H1 (cell line): ENCODE measurements at regions not wholly inside any gene's neighbourhood (a gene's known extent, or its start where the extent isn't known, plus 50 kb on each side); places are given as distances from the start of the nearest gene placed in this dataset.

Experiments used
- CTCF ChIA-PET: fragments of 300-600 bp; sonication (Branson Sonifier 250); formaldehyde crosslinking; loops from one replicate; lab custom pipeline; 2021; ENCODE audit not compliant: partially characterized antibody; lab: Charles Lee
- POLR2A ChIA-PET: fragments of 300-600 bp; sonication (Branson Sonifier 250); formaldehyde crosslinking; loops from one replicate; lab custom pipeline; 2021; ENCODE audit warnings: inconsistent platforms; ENCODE audit not compliant: partially characterized antibody; lab: Charles Lee
- DNase-seq, 2 experiments: peaks; one replicate each; pipeline versions ENCODE4 v3.0.0 to v3.0.0-alpha.2; 2010 to 2022; ENCODE audit warnings: low spot score in 2 of 2, low read depth in 1 of 2, mixed read lengths in 1 of 2
- FAIRE-seq: peaks from 2 replicates; lab custom pipeline; 2011; peaks lifted over from hg19 to GRCh38; lab: Jason Lieb, UNC
- H2AFZ ChIP-seq: 2 replicates; pipeline ENCODE4 v1.8.1; 2012; ENCODE audit warnings: low read length, inconsistent platforms
- H2AK5ac ChIP-seq: 2 replicates; pipeline ENCODE4 v1.6.1; 2013; ENCODE audit warnings: low read depth, low read length
- H2BK120ac ChIP-seq: replicated peaks from 2 replicates; pipeline ENCODE3; 2013; ENCODE audit warnings: low read depth, low read length, inconsistent platforms
- H2BK12ac ChIP-seq: 2 replicates; pipeline ENCODE4 v1.6.1; 2013; ENCODE audit warnings: low read depth, low read length
- H2BK15ac ChIP-seq: 2 replicates; pipeline ENCODE4 v1.6.1; 2013; ENCODE audit warnings: low read length
- H2BK20ac ChIP-seq: 2 replicates; pipeline ENCODE4 v1.6.1; 2013; ENCODE audit warnings: low read length
- H2BK5ac ChIP-seq: 2 replicates; pipeline ENCODE4 v1.6.1; 2013; ENCODE audit warnings: low read depth, low read length
- H3K14ac ChIP-seq: 2 replicates; pipeline ENCODE4 v1.6.1; 2013; ENCODE audit warnings: inconsistent platforms; ENCODE audit not compliant: insufficient read length
- H3K18ac ChIP-seq: 2 replicates; pipeline ENCODE4 v1.6.1; 2013; ENCODE audit warnings: low read length; ENCODE audit errors: extremely low read depth
- H3K23ac ChIP-seq: 2 replicates; pipeline ENCODE4 v1.6.1; 2013; ENCODE audit warnings: inconsistent platforms; ENCODE audit not compliant: insufficient read length
- H3K23me2 ChIP-seq: 2 replicates; pipeline ENCODE4 v1.6.1; 2013; ENCODE audit warnings: low read depth, low read length
- H3K27ac ChIP-seq: 2 replicates; pipeline ENCODE4 v1.6.1; 2011; ENCODE audit warnings: low read depth, low read length, inconsistent platforms
- H3K27me3 ChIP-seq, 4 experiments: replicated peaks in 1 of 4; 1 replicate in 1 of 4; 2 replicates in 3 of 4; pipeline versions ENCODE4 v1.6.1 to v1.8.1; 2011 to 2013; ENCODE audit warnings: low read length in 3 of 4, mild to moderate bottlenecking in 3 of 4, inconsistent platforms in 2 of 4, mixed read lengths in 2 of 4, moderate library complexity in 1 of 4; ENCODE audit not compliant: control insufficient read depth in 3 of 4, insufficient read depth in 3 of 4; ENCODE audit errors: extremely low read depth in 1 of 4
- H3K36me3 ChIP-seq, 4 experiments: 2 replicates each; pipeline versions ENCODE4 v1.6.1 to v1.8.1; 2011 to 2013; ENCODE audit warnings: mild to moderate bottlenecking in 4 of 4, low read length in 3 of 4, moderate library complexity in 2 of 4, control low read depth in 1 of 4, inconsistent platforms in 1 of 4; ENCODE audit not compliant: insufficient read depth in 4 of 4, control insufficient read depth in 2 of 4
- H3K4ac ChIP-seq: replicated peaks from 2 replicates; pipeline ENCODE3; 2013; ENCODE audit warnings: low read length, low read depth, mixed read lengths, inconsistent platforms; ENCODE audit not compliant: insufficient read length
- H3K4me1 ChIP-seq, 4 experiments: replicated peaks in 1 of 4; 1 replicate in 1 of 4; 2 replicates in 3 of 4; pipeline versions ENCODE4 v1.6.1 to v1.8.1; 2011 to 2013; ENCODE audit warnings: low read length in 3 of 4, inconsistent platforms in 2 of 4, mixed read lengths in 1 of 4; ENCODE audit not compliant: insufficient read depth in 4 of 4, control insufficient read depth in 3 of 4
- H3K4me2 ChIP-seq, 2 experiments: 2 replicates each; pipeline versions ENCODE4 v1.6.1 to v1.8.1; 2011 to 2013; ENCODE audit warnings: low read depth in 2 of 2, low read length in 2 of 2, control low read depth in 1 of 2, inconsistent platforms in 1 of 2, mild to moderate bottlenecking in 1 of 2; ENCODE audit not compliant: insufficient read depth in 1 of 2
- H3K4me3 ChIP-seq, 4 experiments: fragments of 200-600, 300-600 bp in 1 of 4; sonication (generic), shearing (Covaris generic), sonication (Bioruptor Twin) in 1 of 4; 2 replicates each; pipeline versions ENCODE4 v1.5.1 to v1.8.1; 2011 to 2016; ENCODE audit warnings: low read length in 4 of 4, low read depth in 3 of 4, control low read depth in 2 of 4, inconsistent platforms in 2 of 4, mild to moderate bottlenecking in 2 of 4, mixed read lengths in 1 of 4, moderate library complexity in 1 of 4; ENCODE audit not compliant: insufficient read depth in 2 of 4; ENCODE audit errors: extremely low read depth in 1 of 4
- H3K56ac ChIP-seq: replicated peaks from 2 replicates; pipeline ENCODE3; 2013; ENCODE audit warnings: low read depth, mild to moderate bottlenecking, mixed read lengths, low read length, inconsistent platforms; ENCODE audit not compliant: insufficient read length
- H3K79me1 ChIP-seq: 2 replicates; pipeline ENCODE4 v1.6.1; 2013; ENCODE audit warnings: low read depth, low read length, control low read depth
- H3K79me2 ChIP-seq, 2 experiments: 2 replicates each; pipeline versions ENCODE4 v1.6.1 to v1.8.1; 2012 to 2013; ENCODE audit warnings: low read length in 2 of 2, mild to moderate bottlenecking in 2 of 2, inconsistent platforms in 1 of 2; ENCODE audit not compliant: insufficient read depth in 2 of 2, control insufficient read depth in 1 of 2
- H3K9ac ChIP-seq, 4 experiments: replicated peaks in 1 of 4; 1 replicate in 1 of 4; 2 replicates in 3 of 4; pipeline versions ENCODE4 v1.6.1 to v1.8.1; 2011 to 2013; ENCODE audit warnings: low read depth in 3 of 4, low read length in 3 of 4, control low read depth in 2 of 4, mild to moderate bottlenecking in 2 of 4, moderate library complexity in 2 of 4, inconsistent platforms in 1 of 4; ENCODE audit errors: extremely low read depth in 1 of 4
- H3K9me3 ChIP-seq, 2 experiments: 2 replicates each; pipeline versions ENCODE4 v1.6.1 to v1.8.1; 2012 to 2013; ENCODE audit warnings: mild to moderate bottlenecking in 2 of 2, moderate library complexity in 2 of 2, control low read depth in 1 of 2, inconsistent platforms in 1 of 2, low read depth in 1 of 2, low read length in 1 of 2, mixed read lengths in 1 of 2; ENCODE audit not compliant: insufficient read depth in 2 of 2
- H4K20me1 ChIP-seq, 2 experiments: replicated peaks in 1 of 2; 2 replicates each; pipeline versions ENCODE3 to v1.8.1; 2011 to 2013; ENCODE audit warnings: inconsistent platforms in 2 of 2, low read length in 2 of 2, mild to moderate bottlenecking in 1 of 2; ENCODE audit not compliant: insufficient read depth in 2 of 2, control insufficient read depth in 1 of 2
- H4K5ac ChIP-seq: 2 replicates; pipeline ENCODE4 v1.6.1; 2013; ENCODE audit warnings: low read length, low read depth, mixed read lengths, inconsistent platforms; ENCODE audit not compliant: insufficient read length
- H4K8ac ChIP-seq: 2 replicates; pipeline ENCODE4 v1.8.0; 2013; ENCODE audit warnings: mild to moderate bottlenecking, moderate library complexity, low read length, inconsistent platforms; ENCODE audit not compliant: insufficient read depth; ENCODE audit errors: extremely low read depth
- H4K91ac ChIP-seq: replicated peaks from 2 replicates; pipeline ENCODE3; 2013; ENCODE audit warnings: low read length, mixed read lengths, inconsistent platforms; ENCODE audit not compliant: insufficient read length
- ASH2L ChIP-seq: fragments of 200-600, 300-600 bp; sonication (generic); IDR thresholded peaks from one replicate; pipeline ENCODE4 v1.7.1; 2017; ENCODE audit warnings: low read length
- BRCA1 ChIP-seq: IDR thresholded peaks from 2 replicates; pipeline ENCODE4 v1.6.1; 2012; ENCODE audit warnings: low read depth, low read length, improper control_type of control experiment
- TBP ChIP-seq: IDR thresholded peaks from 2 replicates; pipeline ENCODE4 v1.6.1; 2011; ENCODE audit warnings: low read depth, low read length, improper control_type of control experiment
- TCF12 ChIP-seq: IDR thresholded peaks from 2 replicates; pipeline ENCODE4 v1.6.1; 2011; ENCODE audit warnings: low read depth, mild to moderate bottlenecking, low read length
- WGBS, 2 experiments: shearing (Covaris generic) in 1 of 2; methylation state at CpG; one replicate each; pipeline versions ENCODE4 v1.1.6 to v1.1.7; 2013 to 2015; ENCODE audit warnings: low lambda C conversion rate in 2 of 2, mixed read lengths in 2 of 2, inconsistent platforms in 1 of 2, low coverage in 1 of 2, missing lambda C conversion rate in 1 of 2; ENCODE audit not compliant: insufficient replicate concordance in 2 of 2, insufficient coverage in 1 of 2, insufficient read length in 1 of 2; ENCODE audit errors: extremely low coverage in 1 of 2, missing lambda C conversion rate in 1 of 2; 5-methylcytosine and 5-hydroxymethylcytosine counted together

DNA sequence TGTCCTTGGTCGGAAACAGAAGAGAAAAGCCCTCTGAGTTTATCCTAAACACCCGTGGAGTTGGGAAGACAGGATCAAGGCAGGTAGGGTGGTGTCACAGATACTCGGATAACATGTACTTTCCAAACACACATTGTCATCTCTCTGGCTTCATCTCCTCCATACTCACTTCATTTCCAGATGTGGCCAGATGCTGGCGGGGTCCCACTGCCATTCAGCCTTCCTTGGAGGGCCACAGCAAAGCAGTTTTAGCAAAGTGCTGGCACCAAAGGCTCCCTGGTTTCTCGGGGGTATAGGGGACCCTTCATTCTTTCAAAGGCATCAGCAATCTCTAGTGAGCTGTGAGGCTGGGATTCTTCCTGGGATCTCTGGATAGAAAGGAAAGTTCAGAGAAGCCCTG lies 539.5 kb downstream of the TCERG1L start:
- no peak overlapping the region for H3K23ac ChIP-seq
- DNase-seq: no peak
- POLR2A ChIA-PET: no interaction called here
- no peak for TF ChIP-seq TCF12
- TF ChIP-seq TBP: no peak
- TF ChIP-seq BRCA1: no peak
- no peak for TF ChIP-seq ASH2L

More for the DNA sequence above, 539.5 kb downstream of the TCERG1L start:
- Histone ChIP-seq H2BK120ac (no peak overlapping the region), H3K14ac (no peak overlapping the region), H2AK5ac (no peak overlapping the region), H2BK5ac (no peak overlapping the region), H3K23me2 (no peaks in the 10 kb centered on the region), H3K4ac (no peak overlapping the region), H4K20me1 (no peaks in the 10 kb centered on the region), H3K27ac (no peak overlapping the region), H3K36me3 (no peaks in the 10 kb centered on the region), H4K8ac (no peak overlapping the region), H3K18ac (no peak overlapping the region), H3K9ac (no peak overlapping the region), H3K4me3 (no peak overlapping the region), H3K79me1 (no peaks in the 10 kb centered on the region), H2BK15ac (no peak overlapping the region), H4K5ac (no peak overlapping the region), H4K91ac (no peak overlapping the region), H3K4me1 (no peaks in the 10 kb centered on the region), H3K9me3 (peaks cover 24 to 32% of the 10 kb centered on the region in 2 experiments), H3K4me2 (no peak overlapping the region), H3K56ac (no peak overlapping the region), H3K27me3 (no peaks in the 10 kb centered on the region), H2AFZ (no peak overlapping the region), H2BK12ac (no peak overlapping the region), H2BK20ac (no peak overlapping the region), H3K79me2 (no peaks in the 10 kb centered on the region)
- 95% methylated on average over 5 of the region's 5 CpGs; no CpG with 5 or more reads in 1 of the 2 experiments for WGBS, 2 experiments
- CTCF ChIA-PET: interaction anchor here (1.8 kb wide), 1 partner anchor 85 kb away, joined by 6 read pairs; no protein-coding TSS in a partner anchor
- FAIRE-seq: no peak
